ENCODE measurements at regions not wholly inside any gene's neighbourhood (a gene's known extent, or its start where the extent isn't known, plus 50 kb on each side); places are given as distances from the start of the nearest gene placed in this dataset.

DNA sequence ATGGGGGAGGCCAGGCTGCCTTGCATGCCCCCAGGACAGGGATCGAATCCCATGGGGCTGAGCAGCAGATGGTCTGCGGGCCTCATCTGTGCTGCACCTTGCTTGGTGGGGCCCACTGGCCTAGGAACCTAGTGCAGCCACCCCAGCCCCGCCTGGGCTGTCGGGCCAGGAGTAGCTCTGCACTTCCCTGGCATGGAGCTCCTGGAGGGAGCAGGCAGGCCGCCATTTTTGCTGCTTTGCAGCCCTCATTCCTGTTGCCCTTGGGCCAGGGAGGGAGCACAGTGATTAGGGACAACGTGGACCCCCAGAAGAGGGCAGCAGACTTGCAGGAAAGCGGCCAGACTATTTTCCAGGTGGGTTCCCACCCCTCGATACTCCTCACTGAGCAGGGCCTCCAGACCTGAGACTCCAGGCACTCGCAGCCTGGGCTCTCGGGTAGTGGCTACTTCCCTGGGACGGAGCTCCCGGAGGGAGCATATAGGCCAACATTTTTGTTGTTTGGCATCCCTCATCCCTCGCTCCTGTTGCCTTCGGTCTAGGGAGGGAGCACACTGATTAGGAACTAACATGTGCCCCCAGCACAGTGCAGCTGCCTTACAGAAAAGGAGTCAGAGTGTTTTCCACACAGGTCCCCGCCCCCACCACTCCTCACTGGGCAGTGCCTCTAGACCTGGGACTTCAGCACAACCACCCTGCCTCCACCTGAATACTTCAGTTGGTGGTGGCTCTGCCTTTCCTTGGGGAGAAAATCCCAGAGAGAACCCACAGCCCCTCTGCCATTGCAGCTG lies 99.5 kb downstream of the MAIP1 start:
- no peak for DNase-seq (ENCODE audit: low read depth)

DNA sequence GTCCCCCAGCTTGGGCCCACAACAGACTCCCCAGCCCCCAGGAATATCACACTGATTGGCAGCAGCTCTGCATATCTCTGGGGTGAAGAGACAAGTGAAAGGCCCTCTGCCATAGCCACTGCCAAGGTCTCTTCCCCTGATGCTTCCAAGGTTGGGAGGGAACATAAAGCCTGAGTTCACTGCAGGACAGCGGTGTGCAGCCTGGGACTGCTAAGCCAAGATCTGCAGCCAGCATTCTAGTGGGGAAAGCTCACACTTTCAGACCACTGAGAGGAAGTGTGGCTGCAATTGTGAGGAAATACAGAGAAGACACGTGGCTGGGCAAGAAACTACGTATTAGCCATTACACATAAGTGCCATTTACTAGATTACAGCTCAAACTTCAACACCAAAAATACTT lies 100.7 kb downstream of the MAIP1 start:
- DNase-seq (ENCODE audit: low read depth) = no peak

DNA sequence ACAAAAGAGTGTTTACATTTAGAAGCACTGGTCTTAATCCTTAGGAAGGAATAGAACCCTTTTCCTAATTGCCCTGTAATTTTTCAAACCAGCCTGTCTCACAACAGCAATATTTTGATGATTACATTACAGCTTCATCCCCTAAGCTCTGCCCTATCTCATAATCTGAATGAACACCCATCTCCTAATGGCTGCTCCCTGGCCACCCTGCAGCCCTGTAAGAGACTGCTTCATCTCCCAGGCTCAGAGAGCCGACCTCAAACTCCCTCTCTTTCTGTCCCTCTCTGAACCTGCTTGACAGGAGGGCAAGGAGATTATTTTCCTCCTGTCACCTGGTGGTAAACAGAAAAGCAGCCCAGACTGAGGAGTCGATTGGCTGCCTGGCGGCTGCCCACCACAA lies 107.8 kb downstream of the MAIP1 start:
- no peak for DNase-seq (ENCODE audit: low read depth)

DNA sequence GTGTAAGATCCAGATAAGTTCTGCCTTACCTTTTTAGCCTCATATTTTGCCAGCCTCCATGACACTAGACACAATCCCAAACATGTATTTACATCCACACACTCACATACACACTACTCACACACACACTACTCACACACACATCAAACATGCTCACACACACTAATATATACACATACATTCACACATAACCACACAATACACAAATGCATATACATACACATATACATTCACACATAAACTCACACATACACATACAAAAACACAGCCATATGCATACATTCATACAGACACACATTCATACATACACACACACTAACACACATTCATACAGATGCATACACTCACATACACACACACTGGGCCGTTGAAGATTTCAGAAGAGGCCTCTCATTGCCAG lies 109.5 kb downstream of the MAIP1 start:
- no peak for DNase-seq (ENCODE audit: low read depth)

DNA sequence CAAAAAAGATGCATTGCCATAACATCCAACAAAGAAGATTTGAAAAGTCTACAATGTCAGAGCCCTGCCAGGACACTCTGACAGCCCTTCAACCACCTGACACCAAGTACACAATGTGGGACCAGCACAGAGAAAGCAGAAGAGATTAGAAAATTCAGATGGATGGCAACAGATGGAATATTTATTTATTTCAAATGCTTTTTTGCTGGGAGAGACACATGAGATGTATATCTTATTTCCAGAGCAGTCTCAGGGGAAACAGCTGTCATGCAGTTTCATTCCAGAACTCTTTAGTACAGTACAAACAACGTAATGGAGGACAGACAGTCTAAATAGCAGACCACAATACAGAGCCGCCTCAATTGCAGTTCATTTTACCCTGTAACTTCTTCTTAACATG lies 110.1 kb downstream of the MAIP1 start:
- DNase-seq (ENCODE audit: low read depth) = no peak

DNA sequence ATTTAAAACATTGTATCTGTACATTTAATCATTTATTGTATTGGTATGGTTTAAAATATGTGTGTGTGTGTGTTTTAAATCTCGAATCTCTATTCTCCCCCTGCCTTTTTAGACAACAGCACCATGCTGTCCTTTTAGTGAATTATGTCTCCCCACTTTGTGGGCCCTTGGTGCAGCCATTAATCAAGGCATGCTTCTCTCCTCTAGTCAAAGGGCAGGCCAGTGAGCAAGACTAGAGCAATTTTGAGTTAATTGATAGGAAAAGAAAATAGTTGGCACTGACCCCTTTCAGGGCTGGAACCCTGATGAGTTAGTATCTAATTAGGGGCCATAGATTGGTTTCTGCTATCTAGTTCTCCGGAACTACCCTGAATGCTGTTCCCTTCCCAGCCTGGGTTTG lies 111.0 kb downstream of the MAIP1 start:
- DNase-seq (ENCODE audit: low read depth) = no peak

DNA sequence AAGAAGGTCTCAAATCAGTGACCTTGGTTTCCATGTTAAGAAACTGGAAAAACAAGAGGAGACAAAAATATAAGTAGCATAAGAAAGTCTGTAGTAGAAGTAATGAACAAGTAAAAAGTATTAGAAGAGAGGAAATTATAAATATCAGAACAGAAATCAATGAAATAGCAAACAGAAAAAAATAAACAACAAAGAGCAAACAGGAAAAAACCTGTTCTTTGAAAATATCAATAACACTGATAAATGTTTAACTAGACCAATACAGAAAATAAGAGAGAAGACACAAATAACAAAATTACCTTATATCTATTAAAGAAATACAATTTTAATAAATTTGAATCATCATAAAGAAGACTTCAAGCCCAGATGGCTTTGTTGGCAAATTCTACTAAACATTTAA lies 113.3 kb downstream of the MAIP1 start:
- DNase-seq (ENCODE audit: low read depth) = no peak

DNA sequence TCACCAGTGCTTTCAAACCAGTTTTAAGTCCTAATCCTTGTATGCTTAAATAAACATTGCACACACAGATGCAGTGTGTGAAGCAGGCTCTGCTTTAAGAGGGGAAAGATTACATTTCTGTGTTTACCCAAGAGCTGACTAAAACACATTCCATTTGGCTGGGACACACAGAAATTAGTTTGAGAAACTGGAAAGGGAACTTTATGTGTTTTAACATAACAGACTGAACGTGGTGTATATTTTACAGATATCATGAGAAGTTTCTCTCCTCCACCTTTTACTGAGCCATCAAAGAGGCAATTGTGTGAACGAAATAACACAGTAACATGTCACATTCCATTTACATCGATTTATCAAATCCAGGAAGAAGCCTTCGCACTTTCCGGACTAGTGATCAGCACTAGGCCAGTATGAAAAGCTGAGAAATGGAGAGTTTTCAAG lies 121.8 kb downstream of the MAIP1 start:
- peak; percentile 90 for DNase-seq (ENCODE audit: low read depth)

DNA sequence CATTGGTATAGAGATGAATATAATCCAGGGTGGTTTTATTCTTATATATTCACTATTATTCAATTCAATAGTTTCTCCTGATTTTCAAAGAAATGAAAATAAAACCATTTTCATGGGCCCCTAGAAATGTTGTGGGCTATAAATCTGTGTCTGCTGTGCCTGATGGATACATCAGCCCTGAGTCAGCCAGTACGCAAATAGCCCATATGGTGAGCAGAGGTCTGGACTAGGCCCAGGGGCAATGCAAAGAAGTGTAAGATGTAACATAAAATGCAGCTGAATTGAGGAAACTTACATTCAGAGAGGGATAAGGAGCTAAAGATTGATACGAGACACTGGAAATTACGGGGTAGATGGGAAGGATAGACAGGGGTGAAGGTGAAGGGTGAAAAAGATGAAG lies 122.5 kb downstream of the MAIP1 start:
- DNase-seq (ENCODE audit: low read depth) = peak; percentile 36

DNA sequence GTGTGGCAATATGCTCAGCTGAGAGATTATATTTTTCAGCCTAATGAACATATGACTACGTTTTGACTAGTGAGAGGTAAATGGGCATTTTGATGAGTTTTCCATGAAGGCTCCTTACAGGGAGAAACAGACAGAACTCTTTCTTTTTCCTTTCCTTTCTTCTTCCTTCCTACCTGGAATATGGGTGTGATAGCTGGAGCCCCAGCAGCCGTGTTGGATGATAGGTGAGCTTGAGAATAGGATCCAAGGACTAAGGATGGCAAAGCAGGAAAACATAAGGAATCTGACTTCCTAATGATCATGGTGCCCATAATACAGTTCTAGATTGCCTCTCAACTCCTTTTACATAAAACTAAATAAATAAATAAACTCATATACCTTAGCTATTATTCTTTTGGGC lies 124.0 kb downstream of the MAIP1 start:
- DNase-seq (ENCODE audit: low read depth) = no peak

DNA sequence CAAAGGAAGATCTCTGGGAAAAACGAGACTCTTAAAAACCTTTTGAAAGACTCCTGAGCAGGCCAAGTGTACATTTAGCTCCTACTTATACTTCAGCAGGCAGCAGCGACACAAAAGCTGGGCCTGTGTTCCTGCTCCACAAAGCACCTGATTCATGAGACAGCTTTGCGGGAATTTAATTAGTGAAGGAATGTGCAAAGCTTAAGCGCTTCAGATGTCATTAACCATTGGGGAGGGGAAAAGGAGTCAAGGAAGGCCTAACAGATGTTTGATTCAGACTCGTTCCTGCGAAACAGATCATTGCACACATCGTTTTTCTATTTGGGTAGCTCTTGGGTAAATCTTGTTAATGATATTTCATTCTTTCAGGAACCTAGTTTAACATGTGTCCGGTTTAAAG lies 125.9 kb downstream of the MAIP1 start:
- no peak for DNase-seq (ENCODE audit: low read depth)

DNA sequence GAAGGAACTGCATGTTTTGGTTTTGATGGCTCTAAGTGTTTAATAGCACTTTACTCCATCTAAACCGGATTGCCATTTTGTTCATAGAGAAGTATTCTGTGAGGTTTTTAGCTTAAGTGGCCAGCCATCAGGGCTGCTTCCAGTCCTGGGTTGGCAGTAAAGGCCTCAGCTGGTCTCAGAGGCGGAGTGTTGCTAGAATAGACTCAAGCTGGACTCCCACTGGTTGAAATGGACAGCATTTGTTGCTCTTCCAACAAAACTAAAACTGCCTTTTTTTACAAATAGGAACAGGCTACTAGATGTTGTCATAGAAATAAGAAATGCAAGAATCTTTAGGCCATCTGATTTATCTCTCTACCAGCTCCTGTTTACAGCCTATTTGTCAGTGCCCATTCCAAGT lies 126.4 kb downstream of the MAIP1 start:
- no peak for DNase-seq (ENCODE audit: low read depth)

DNA sequence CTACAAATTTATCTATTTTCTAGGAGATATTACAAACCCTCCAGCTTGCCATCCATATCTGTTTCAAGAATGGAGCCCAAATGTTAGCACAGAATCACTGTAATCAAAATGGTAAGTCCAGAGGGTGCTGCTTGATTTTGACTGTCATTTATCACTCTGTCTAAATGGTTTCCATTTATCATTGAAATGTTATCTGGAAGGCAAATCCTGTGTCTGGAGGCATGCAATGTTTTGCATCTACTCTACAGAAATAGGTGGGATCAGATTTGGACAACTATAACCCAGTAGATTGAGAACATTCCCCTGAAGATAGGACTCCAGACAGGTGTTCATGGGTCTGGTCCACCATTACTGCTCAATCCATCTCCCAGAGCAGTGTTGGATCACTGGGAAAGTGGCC lies 128.7 kb downstream of the MAIP1 start:
- no peak for DNase-seq (ENCODE audit: low read depth)

DNA sequence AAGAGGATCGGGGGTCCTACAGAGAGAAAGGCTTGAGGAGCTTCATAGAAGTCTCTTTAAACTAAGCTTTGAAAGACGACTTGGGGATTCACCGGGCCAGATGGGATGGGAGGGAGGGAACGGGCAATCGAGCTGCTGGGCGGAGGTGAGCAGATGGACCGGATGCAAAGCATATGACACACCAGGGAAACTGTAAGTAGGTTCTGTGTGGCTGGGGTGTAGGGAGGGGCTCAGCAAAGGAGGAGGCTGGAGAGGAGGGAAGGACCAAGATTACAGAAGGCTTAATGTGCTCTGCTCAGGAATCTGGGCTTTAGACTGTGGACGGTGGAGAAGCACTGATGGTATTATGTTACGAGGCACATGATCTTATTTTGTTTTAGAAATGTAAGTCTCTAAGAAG lies 131.5 kb downstream of the MAIP1 start:
- peak; percentile 59 for DNase-seq (ENCODE audit: low read depth)

DNA sequence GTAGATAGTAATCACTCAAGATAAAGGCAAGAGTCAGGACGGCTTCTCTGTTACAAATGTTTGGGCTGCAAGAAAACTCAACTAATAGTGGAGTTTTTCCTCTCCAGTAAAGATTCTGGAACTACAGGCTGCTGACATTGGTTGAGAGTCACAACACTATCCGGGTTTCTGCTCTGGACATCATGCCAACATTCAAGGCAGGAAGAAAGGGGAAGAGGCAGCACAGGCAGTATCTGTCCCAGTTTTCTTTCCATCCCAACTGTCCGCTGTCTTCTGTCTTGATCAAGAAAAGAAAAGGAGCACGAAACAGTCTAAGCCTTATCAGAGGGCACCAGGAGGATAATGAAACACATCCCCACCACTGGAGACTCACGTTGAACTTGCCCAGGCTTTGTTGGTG lies 132.1 kb downstream of the MAIP1 start:
- DNase-seq (ENCODE audit: low read depth) = no peak

DNA sequence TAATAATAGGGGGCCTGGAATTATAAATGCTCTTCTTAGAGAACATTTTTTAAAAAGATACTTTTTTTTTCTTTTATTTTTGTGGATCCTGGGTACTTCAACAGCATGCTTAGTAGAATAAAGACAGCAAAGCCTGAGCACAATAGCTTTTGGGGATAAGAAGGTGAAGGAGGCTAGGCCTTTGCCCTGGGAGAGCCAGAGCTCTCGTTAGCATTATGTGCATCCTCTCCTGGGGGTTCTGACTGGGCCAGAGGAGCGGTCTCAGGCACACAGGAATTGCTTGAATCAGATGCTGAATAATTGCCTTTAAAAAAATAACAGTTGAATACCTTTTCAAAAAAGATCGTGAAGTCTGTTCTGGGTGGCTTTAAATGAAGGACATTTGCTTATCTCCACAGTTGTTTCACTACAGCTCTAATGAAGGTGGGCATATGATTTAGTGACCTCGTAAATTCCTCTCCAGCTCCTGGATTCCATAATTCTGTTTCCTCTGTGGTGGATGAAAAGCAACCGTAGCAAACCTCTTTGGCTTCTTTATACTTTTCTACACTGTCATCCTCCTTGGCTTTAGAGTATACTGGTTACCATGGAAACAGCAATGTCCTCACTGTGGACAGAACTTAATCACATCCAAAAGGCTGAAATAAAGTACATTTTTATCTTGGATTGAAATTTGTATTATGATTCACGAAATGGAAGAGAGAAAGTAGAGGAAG lies 133.8 kb downstream of the MAIP1 start:
- DNase-seq (ENCODE audit: low read depth) = peak; percentile 37

DNA sequence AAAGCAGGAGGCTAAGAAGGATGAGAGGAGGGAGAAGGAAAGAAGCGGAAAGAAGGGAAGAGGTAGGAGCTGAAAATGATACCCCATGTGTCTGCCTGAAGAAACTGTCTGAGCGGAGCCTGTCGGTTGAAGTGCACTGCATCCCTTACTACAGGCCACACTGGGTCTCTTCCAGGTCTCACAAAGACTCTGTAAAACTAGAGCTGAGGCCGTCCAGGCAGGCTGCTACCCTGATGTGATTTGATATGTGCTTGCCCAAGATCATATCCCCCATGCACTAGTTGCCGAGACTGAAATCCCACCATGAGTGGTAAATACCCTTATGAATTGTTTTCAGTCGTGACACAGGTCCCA lies 134.4 kb downstream of the MAIP1 start:
- DNase-seq (ENCODE audit: low read depth) = no peak

DNA sequence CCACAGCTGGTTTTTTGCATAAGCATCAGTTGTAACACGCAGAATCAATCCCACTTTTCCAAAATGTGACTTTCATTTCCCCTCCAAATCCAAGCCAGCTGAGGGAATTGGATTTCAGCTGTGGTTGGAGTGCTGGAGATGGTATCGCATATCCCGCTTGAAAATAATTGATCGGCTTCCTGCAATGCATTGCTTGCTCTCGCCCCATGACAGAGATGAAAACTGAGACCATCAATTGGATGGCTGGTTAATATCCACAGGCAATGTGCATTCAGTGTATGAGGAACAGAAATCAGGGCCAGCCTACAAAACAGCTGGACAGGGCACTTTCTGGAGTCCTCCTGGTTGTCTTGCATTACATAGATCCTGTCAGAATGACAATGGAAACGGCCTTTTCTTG lies 135.3 kb downstream of the MAIP1 start:
- no peak for DNase-seq (ENCODE audit: low read depth)

DNA sequence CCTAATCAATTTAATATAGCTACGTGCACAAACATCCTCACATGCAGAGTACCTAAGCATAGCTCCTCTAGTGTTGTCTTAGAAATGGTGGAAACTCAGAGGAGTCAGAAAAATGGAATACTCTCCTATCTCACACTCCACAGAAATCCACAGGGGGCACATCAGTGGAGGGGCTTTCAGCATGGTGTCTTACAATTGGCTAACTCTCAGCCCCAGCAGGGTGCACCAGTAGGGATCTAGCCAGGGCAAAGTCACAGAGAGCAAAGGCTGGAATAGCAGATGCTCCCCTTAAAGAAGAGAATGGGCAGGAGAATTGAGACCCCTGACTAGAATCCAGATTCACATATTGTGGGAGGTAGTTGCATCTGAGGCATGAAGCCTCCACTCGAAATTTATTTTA lies 135.7 kb downstream of the MAIP1 start:
- DNase-seq (ENCODE audit: low read depth) = no peak

DNA sequence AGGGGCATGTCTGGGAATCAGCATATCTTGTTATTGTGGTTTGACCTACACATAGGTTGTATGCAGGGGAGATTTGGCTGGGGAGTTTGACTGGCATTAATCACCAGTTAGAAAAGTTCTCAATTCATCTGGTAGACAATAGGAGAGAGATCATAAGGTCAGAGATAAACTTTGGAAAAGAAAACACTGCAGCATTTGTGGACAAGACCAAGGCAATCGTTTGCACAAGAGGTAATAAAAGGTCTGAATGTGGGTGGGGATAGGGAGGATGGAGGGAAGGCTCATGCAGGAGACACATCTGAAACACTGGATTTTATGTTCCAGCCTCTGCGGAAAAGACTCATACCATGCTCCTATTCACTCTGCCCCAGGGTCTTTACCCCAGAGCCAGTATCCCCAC lies 136.9 kb downstream of the MAIP1 start:
- DNase-seq (ENCODE audit: low read depth) = peak; percentile 15

DNA sequence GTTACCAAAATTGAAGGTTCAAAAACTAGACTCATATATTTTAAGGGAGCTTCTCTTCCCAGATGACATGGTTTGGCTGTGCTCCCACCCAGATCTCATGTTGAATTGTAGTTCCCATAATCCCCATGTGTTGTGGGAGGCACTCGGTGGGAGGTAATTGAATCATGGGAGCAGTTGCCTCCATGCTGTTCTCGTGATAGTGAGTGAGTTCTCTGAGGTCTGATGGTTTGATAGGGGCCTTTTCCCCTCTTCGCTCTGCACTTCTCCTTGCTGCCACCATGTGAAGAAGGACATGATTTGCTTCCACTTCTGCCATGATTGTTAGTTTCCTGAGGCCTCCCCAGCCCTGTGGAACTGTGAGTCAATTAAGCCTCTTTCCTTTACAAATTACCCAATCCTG lies 140.1 kb downstream of the MAIP1 start:
- no peak for DNase-seq (ENCODE audit: low read depth)

DNA sequence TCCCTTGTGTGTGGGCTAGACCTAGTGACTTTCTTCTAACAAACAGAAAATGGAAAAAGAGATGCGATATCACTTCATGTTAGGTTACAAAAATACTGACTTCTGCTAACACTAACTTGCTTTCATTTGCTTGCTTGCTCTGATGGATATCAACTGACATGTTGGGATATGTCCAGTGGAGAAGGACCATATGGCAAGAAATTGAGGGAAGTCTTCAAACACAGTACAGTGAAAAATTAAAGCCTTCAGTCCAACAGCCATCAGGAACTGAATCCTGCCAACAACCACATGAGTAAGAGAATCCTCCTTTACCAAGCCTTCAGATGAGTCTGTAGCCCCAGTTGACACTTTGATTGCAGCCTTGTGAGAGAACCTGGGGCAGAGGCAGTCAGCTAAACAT lies 143.9 kb downstream of the MAIP1 start:
- no peak for DNase-seq (ENCODE audit: low read depth)

DNA sequence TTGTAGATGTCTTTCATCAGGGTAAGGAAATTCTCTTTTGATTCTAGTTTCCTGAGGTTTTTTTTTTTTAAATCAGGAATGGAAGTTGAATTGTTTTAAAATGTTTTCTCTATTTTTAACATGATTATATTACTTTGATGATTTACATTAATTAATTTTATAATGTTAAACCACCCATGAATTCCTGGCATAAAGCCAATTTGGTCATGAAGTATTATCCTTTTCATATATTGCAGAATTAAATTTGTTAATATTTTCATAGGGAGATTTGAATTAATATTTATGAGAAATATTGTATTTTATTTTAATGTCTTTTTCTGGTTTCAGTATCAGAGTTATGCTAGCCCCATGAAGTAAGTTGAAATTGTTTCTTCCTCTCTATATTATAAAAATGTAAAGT lies 144.6 kb downstream of the MAIP1 start:
- no peak for DNase-seq (ENCODE audit: low read depth)

DNA sequence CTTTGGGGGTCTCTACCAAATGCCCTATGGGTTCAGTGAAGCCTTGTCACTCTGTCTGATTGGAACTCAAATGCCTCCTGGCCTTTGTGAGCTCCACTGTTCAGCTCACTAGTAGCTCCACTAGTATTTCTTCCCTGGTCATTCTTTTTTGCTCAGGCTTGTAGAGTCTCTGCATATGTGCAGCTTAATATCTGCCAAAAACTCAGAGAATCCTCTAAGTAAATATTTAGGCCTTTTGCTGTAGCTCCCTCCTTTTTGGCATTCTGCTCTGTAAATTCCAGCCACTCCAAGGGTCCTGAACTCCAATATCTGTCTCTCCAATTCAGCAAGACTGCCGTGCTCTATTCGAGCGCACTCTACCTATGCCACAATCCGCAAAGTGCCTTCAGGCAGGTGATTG lies 146.5 kb downstream of the MAIP1 start:
- DNase-seq (ENCODE audit: low read depth) = no peak

Data from amniotic epithelial cell (primary cell).